Stomach (tissue), 4 donors: ENCODE measurements at regions not wholly inside any gene's neighbourhood (a gene's known extent, or its start where the extent isn't known, plus 50 kb on each side); places are given as distances from the start of the nearest gene placed in this dataset.

Source experiments
- EP300 ChIP-seq: sonication (generic); formaldehyde crosslinking; IDR thresholded peaks from one replicate; pipeline ENCODE4 v1.6.1; 2017; ENCODE audit warnings: antibody characterized with exemption
- POLR2A ChIP-seq, 4 donors: fragments of 450-650 bp; IDR thresholded peaks; one replicate each; pipeline ENCODE4 v1.6.1; 2016; ENCODE audit warnings: antibody characterized with exemption in 4 of 4, control low read depth in 2 of 4, mild to moderate bottlenecking in 1 of 4, moderate library complexity in 1 of 4
- TF ChIP-seq, protein P1 (sequence below), 7 experiments: fragments of 450-650 bp in 4 of 7; fragments of 200-600 bp in 3 of 7; sonication (generic) in 3 of 7; IDR thresholded peaks; one replicate each; pipeline ENCODE4 v1.5.1; 2016 to 2019; ENCODE audit warnings: antibody characterized with exemption in 7 of 7, control low read depth in 2 of 7, mild to moderate bottlenecking in 1 of 7

DNA sequence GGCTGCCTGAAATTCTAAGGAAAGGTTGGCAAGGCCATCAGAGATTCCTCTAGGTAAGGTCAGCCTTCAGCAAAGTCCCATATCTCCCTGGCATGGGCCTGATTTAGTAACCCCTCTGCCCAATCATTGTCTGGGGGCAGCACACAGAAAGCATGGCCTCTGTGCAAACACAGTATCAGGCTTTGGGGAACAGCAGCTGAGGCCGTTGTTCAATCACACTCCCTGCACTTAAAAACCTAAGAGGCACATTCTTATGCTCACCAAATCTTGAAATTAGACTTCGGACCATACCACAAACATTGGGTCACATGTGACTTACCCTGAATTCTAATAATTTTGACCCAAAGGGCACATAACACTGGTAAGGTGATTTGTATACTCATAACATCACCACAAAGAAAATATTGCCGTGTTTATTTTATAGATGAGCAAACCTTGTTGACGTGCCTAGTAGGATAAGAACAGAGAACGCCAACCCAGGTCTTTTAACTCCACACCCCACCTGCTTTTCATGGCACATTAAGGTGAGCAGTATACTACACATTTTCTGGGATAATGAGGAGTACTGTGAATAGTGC lies 212.7 kb downstream of the HNMT start:
- TF ChIP-seq, protein P1, sequence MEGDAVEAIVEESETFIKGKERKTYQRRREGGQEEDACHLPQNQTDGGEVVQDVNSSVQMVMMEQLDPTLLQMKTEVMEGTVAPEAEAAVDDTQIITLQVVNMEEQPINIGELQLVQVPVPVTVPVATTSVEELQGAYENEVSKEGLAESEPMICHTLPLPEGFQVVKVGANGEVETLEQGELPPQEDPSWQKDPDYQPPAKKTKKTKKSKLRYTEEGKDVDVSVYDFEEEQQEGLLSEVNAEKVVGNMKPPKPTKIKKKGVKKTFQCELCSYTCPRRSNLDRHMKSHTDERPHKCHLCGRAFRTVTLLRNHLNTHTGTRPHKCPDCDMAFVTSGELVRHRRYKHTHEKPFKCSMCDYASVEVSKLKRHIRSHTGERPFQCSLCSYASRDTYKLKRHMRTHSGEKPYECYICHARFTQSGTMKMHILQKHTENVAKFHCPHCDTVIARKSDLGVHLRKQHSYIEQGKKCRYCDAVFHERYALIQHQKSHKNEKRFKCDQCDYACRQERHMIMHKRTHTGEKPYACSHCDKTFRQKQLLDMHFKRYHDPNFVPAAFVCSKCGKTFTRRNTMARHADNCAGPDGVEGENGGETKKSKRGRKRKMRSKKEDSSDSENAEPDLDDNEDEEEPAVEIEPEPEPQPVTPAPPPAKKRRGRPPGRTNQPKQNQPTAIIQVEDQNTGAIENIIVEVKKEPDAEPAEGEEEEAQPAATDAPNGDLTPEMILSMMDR (IDR thresholded peaks at IDR 0.05) = no peak
- TF ChIP-seq EP300 = no peak
- TF ChIP-seq POLR2A (IDR thresholded peaks at IDR 0.05) = no peak
